ENCODE measurements at regions not wholly inside any gene's neighbourhood (a gene's known extent, or its start where the extent isn't known, plus 50 kb on each side); places are given as distances from the start of the nearest gene placed in this dataset.

DNA sequence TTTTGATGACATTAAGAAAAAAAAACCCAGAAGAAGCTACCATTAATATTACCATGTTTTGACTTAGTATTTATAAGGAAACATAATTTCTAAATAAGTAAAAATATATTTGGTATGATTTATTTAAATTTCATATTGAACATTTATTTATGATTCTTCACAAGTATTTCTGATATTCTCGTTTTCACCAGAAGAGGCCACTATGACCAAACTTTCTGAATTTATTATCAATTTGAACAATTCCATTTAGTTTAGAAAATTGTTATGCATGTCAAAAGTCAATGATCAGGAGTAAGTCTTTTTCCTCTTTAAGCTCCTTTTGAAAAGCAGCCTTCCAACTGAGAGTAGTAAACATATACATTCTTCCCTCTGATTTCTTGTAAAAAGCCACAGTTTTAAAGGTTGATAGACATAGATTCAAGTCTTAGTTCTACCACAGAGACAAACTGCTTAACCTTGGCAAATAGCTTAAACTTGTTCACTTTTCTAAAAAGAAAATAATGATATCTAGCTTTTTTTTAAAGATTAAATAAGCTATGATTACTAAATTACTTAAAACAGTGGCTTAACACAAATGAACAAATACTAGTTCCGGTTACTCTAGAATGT lies 329.9 kb downstream of the TRIB2 start:
- no peak overlapping the region for H3K27ac ChIP-seq
- H3K4me2 ChIP-seq (ENCODE audit: low read length) = no peak overlapping the region
- no peaks in the 10 kb centered on the region for H3K4me1 ChIP-seq
- TF ChIP-seq, protein P1, sequence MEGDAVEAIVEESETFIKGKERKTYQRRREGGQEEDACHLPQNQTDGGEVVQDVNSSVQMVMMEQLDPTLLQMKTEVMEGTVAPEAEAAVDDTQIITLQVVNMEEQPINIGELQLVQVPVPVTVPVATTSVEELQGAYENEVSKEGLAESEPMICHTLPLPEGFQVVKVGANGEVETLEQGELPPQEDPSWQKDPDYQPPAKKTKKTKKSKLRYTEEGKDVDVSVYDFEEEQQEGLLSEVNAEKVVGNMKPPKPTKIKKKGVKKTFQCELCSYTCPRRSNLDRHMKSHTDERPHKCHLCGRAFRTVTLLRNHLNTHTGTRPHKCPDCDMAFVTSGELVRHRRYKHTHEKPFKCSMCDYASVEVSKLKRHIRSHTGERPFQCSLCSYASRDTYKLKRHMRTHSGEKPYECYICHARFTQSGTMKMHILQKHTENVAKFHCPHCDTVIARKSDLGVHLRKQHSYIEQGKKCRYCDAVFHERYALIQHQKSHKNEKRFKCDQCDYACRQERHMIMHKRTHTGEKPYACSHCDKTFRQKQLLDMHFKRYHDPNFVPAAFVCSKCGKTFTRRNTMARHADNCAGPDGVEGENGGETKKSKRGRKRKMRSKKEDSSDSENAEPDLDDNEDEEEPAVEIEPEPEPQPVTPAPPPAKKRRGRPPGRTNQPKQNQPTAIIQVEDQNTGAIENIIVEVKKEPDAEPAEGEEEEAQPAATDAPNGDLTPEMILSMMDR (IDR thresholded peaks at IDR 0.05) = no peak
- no peaks in the 10 kb centered on the region for H3K27me3 ChIP-seq (ENCODE audit: control insufficient read depth, insufficient read depth, low read length)
- H2AFZ ChIP-seq = no peak overlapping the region
- H3K9me3 ChIP-seq (ENCODE audit: control insufficient read depth, low read length) = no peaks in the 10 kb centered on the region
- H3K9ac ChIP-seq = no peak overlapping the region
- H3K4me3 ChIP-seq (ENCODE audit: low read depth, low read length) = no peak overlapping the region
- H3K79me2 ChIP-seq = no peaks in the 10 kb centered on the region
- no peaks in the 10 kb centered on the region for H3K36me3 ChIP-seq (ENCODE audit: control insufficient read depth, insufficient read depth, low read length)

GRCh38 chr2:13050764-13051163 lies 334.0 kb downstream of the TRIB2 start:
- TF ChIP-seq, protein P1 (IDR thresholded peaks at IDR 0.05) = no peak
- Histone ChIP-seq H3K4me3 (ENCODE audit: low read depth, low read length) (no peak overlapping the region), H3K4me1 (no peaks in the 10 kb centered on the region), H3K79me2 (no peaks in the 10 kb centered on the region), H3K27me3 (ENCODE audit: control insufficient read depth, insufficient read depth, low read length) (no peaks in the 10 kb centered on the region), H3K36me3 (ENCODE audit: control insufficient read depth, insufficient read depth, low read length) (no peaks in the 10 kb centered on the region), H3K27ac (no peak overlapping the region), H3K4me2 (ENCODE audit: low read length) (no peak overlapping the region), H3K9me3 (ENCODE audit: control insufficient read depth, low read length) (no peaks in the 10 kb centered on the region), H3K9ac (no peak overlapping the region), H2AFZ (no peak overlapping the region)

GRCh38 chr2:13052547-13052946 lies 335.8 kb downstream of the TRIB2 start:
- Histone ChIP-seq H3K9me3 (ENCODE audit: control insufficient read depth, low read length) (no peaks in the 10 kb centered on the region), H3K27ac (no peak overlapping the region), H3K79me2 (no peaks in the 10 kb centered on the region), H3K27me3 (ENCODE audit: control insufficient read depth, insufficient read depth, low read length) (no peaks in the 10 kb centered on the region), H3K4me1 (no peaks in the 10 kb centered on the region), H2AFZ (no peak overlapping the region), H3K36me3 (ENCODE audit: control insufficient read depth, insufficient read depth, low read length) (no peaks in the 10 kb centered on the region), H3K9ac (no peak overlapping the region), H3K4me3 (ENCODE audit: low read depth, low read length) (no peak overlapping the region), H3K4me2 (ENCODE audit: low read length) (no peak overlapping the region)
- TF ChIP-seq, protein P1 (IDR thresholded peaks at IDR 0.05) = no peak

DNA sequence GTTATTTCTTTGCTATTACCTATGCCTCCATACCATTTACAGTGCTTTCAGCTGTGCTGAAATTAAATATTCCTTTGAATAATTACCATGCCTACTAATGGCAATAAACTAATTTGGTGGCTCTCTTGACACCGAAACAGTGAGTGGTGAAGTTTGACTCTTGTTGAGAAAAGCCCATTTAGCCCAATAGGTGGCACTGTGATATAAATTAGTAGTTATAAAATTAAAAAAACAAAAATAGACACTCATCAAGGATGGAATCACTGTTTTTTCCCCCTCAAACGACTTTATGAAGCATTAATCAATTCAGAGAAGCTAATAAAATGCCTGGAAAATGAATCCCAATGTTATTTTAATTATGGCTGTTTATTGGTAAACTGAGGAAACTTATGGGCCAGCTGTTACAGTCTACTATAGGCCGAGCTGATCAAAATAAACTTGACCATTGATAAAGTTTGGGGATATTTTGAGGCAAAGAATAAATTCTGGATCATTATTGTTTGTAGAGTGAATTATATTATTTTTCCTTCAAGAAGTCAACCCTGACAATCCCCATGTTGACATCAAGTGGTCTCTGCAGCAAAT lies 339.6 kb downstream of the TRIB2 start:
- Histone ChIP-seq H3K4me1 (no peaks in the 10 kb centered on the region), H3K9ac (no peak overlapping the region), H3K27ac (no peak overlapping the region), H2AFZ (no peak overlapping the region), H3K4me2 (ENCODE audit: low read length) (no peak overlapping the region), H3K36me3 (ENCODE audit: control insufficient read depth, insufficient read depth, low read length) (no peaks in the 10 kb centered on the region), H3K4me3 (ENCODE audit: low read depth, low read length) (no peak overlapping the region), H3K27me3 (ENCODE audit: control insufficient read depth, insufficient read depth, low read length) (no peaks in the 10 kb centered on the region), H3K79me2 (no peaks in the 10 kb centered on the region), H3K9me3 (ENCODE audit: control insufficient read depth, low read length) (no peaks in the 10 kb centered on the region)
- TF ChIP-seq, protein P1 (IDR thresholded peaks at IDR 0.05) = peak; percentile 44

- Histone ChIP-seq H3K27ac (no peak overlapping the region), H3K9ac (no peak overlapping the region), H3K4me3 (ENCODE audit: low read depth, low read length) (no peak overlapping the region), H3K4me1 (no peaks in the 10 kb centered on the region), H3K27me3 (ENCODE audit: control insufficient read depth, insufficient read depth, low read length) (no peaks in the 10 kb centered on the region), H3K4me2 (ENCODE audit: low read length) (no peak overlapping the region), H3K9me3 (ENCODE audit: control insufficient read depth, low read length) (no peaks in the 10 kb centered on the region), H3K79me2 (no peaks in the 10 kb centered on the region), H3K36me3 (ENCODE audit: control insufficient read depth, insufficient read depth, low read length) (no peaks in the 10 kb centered on the region), H2AFZ (no peak overlapping the region)
- TF ChIP-seq, protein P1 (IDR thresholded peaks at IDR 0.05) = no peak
Observed at GRCh38 chr2:13057671-13058070, 340.9 kb downstream of the TRIB2 start.

Measured in parathyroid adenoma (tissue), 2 donors.